ENCODE measurements at regions not wholly inside any gene's neighbourhood (a gene's known extent, or its start where the extent isn't known, plus 50 kb on each side); places are given as distances from the start of the nearest gene placed in this dataset.
"Not testable (repeated sequence)": the region's sequence is repeated elsewhere in the genome, so short reads cannot be mapped to it uniquely, and the experiment has no call there.

DNA sequence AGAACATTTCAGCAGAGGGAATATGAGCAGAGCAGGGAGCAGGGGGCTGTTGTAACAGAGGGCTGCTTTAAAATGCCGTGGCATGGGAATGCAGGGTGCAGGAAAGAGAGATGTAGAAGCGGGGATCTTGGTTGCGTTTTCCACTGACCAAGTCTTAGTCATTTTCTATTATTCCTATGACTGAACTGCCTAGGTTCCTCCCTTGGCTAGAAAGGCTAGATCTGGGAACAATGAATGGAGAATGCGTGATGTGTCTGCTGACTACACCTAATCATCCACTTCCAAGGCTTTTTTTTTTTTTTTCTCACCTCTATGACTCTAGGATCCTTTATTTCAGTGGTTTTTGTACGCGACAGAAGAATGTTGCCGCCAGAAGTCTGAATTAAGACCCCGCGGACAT is 607.4 kb upstream of the TBL1XR1 start:
- no peak for DNase-seq

DNA sequence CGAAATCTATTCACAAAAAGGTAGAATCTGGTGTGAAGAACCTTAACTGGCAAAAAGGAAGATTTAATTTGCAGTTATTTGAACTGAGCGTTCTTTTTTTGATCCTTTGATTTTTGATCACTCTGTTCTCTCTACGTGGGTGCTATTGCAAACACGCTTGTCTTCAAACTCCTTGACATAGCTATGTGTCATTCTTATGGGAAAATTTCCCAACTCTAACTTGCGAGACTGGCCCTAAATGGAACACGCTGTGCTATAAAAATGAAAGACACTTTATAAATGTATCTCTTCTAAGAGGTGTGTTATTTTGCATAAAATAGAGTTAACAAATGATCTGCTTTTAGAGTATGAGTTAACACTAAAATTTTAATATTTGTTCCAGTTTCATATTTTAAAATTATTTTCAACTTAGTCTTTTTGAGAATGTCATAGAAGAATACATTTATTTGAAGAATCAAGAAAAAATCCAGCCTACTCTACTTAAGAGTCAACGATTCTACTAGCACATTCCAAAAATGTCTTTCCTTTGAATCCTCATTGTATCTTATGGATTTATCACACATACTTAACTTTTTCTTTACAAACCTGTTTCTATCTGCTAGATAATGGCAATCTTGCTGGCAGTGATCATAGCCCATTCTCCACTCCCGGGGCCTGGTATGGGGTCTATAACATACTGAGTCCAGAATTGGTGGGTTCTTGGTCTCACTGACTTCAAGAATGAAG is 610.0 kb upstream of the TBL1XR1 start:
- DNase-seq, result no peak

GRCh38 chr3:177808928-177809478 is 611.7 kb upstream of the TBL1XR1 start:
- DNase-seq, result not testable (repeated sequence)

DNA sequence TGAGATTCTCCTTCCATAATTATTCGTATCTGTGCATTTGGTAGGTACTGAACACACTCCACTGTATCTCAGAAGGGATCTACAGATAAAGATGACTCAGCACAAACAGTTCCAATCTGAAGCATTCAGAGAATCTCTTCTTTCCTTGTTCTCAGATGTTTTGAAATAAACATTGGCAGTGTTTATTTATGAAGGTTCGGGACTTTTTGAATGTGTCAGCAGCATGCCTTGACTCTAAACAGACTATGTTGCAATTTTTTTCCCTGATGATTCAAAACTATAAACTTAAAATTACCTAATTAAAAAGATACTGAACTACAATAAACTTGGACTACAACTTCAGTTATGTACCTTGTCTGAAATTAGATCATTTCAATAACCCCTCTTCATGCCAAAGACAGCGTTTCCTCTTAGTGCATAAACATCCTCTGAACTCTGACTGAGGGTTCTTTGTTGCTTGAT is 612.9 kb upstream of the TBL1XR1 start:
- DNase-seq, result no peak

- no peak for DNase-seq
Observed at GRCh38 chr3:177811112-177811511, 613.8 kb upstream of the TBL1XR1 start.

- no peak for DNase-seq
Observed at GRCh38 chr3:177811835-177812234, 614.6 kb upstream of the TBL1XR1 start.

GRCh38 chr3:177812492-177812891 is 615.2 kb upstream of the TBL1XR1 start:
- no peak for DNase-seq

- DNase-seq, result peak; percentile 85
Observed at GRCh38 chr3:177813322-177813721, 616.0 kb upstream of the TBL1XR1 start.

- no peak for DNase-seq
Observed at GRCh38 chr3:177816667-177817208, 619.5 kb upstream of the TBL1XR1 start.

GRCh38 chr3:177817751-177818150 is 620.5 kb upstream of the TBL1XR1 start:
- no peak for DNase-seq

DNA sequence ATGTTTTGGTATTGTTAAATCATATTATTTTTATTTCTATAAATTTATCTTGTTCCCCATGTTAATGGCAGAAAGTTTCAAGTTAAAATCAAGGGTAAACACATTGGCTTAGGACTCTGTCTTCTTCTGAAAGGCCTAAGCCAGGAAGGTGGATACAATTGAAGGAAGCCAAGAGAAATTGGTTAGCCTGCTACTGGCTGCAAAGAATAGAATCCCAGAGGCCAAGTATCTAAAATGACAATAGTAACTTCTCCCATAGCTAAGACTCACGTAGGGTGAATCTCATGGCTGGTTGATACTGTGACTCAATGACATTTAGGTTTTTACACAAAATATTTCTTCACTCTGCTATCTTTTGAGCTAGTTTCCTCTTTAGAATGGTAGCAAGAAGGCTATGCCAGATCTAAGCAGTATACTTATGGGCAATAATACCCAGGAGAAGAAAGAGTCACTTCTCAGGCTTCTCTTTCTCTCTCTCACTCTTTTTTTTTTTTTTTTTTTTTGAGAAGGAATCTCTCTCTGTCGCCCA is 621.5 kb upstream of the TBL1XR1 start:
- no peak for DNase-seq

DNA sequence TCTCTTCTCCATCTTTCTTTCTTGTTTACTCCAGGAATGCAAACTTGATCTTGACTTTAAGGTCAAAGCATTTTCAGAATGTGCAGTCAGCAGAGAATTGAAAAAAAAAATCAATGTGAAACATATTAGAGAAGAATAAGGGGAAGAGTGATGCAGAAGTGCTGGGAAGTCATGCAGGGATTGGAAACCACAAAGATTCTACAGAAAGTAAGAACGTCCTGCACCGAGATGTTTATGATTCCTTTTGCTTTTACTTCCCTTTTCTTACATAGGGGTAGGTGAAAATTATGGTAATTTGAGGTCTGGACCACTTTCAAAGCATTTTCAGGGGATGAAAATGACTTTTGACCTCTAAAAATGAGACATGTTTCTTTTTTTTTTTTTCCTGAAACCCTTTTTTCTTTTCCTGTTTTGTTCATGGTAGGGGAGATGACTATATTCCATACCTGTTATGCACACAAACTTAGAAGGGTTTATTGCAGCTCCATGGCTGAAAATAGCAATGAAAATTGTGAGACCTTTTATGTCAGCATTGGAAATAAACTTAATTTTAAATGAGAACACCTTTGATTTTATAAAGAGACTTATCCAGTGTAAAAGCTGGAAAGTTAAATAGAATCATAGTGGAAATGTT is 623.5 kb upstream of the TBL1XR1 start:
- no peak for DNase-seq

- no peak for DNase-seq
Observed at GRCh38 chr3:177822681-177823096, 625.4 kb upstream of the TBL1XR1 start.

DNA sequence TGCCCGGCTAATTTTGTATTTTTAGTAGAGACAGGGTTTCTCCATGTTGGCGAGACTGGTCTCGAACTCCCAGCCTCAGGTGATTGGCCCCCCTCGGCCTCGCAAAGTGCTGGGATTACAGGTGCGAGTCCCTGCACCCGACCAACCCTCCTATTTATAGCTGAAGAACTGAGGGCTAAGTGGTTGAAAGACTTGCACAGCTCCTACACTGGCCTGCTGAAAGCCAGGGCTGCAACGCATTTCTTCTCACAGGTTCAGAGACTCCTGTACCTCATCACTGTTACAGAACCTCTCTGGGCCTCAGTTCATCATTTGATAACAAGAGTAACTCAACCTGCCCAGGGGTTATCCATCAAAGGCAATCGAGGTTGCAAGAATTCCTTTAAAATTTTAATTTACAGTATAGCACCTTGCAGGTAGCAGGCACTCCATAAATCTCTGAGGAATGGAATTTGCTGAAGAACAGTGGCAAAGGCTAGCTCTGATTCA is 626.5 kb upstream of the TBL1XR1 start:
- DNase-seq, result no peak

DNA sequence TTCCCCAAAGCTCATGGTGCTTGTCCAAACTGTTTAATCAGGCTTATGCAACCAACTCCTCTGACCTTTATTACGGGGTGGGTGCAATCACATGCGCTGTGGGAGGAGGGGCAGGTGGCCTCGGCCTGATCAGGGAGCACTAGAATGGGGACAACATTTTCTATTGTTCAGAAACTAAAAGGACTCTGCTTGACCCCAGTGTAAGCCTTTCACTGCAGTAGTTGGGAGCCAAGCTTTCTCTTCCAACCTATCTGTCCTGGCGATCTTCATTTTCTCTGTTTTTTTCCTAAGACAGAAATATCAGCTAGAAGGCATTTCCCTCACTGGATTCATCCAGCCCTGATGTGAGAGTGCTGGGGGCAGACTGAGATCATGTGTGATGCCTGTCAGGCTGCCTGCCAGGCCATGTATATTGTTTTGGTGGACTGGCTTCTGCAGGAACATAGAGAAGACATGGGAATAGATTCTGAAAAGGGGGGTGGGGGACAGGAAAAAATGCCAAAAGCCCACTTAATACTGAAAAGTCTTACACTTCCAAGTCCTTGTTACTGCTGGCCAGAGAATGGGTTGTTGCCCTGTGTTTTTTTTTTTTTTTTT is 627.0 kb upstream of the TBL1XR1 start:
- DNase-seq, result no peak

DNA sequence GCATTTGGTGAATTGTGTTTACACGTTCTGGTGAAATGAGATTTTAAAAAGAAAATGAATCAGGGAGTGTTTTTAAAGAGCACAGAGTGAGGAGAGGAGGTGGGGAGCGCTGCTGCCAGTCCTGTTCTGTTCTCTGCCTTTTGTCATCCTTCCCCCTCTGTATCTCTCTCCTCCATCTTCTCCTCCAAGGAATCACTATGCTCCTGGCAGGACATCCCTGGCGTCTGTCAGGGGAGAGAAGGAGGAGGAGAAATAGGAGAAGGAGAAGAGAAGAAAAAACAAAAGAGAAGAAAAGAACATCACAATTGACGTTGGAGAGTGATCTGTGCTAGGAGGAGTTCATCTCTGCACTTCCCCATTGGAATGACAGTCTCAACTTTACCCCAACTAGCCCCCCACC is 627.6 kb upstream of the TBL1XR1 start:
- no peak for DNase-seq

- no peak for DNase-seq
Observed at GRCh38 chr3:177826253-177826652, 629.0 kb upstream of the TBL1XR1 start.

DNA sequence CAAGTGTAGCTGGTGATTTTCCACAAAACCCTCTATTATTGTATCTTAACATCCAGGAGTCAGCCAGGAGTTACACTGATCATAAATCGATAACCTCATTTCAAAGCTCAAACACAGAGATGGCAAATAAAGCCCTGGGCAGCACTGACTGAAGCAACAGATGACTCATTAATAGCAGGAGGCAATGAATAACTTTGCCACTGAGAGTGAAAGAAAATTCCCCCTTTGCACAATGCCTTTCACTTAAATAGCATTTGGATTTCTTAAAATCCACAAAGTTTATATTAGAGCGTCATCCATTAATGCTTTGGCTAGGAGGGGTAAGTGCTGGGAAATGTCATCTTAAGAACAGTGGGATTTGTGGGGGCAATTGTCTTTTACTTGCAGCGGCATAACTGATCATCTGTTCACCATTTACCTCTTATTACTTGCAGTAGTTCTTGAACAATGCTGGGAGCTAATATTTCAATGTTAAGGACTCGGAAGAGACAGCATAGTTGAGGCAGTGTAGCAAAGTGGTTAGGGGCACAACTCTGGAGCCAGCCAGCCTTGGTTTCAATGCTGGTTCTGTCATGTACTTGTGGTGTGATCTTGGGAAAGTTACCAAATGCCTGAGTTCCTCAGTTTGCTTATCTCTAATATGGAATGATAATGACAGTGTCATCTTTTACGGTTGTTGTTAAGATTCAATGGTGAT is 630.4 kb upstream of the TBL1XR1 start:
- no peak for DNase-seq

GRCh38 chr3:177828208-177828565 is 630.9 kb upstream of the TBL1XR1 start:
- DNase-seq, result no peak

- DNase-seq, result peak; percentile 76
Observed at GRCh38 chr3:177830411-177830849, 633.1 kb upstream of the TBL1XR1 start.

DNA sequence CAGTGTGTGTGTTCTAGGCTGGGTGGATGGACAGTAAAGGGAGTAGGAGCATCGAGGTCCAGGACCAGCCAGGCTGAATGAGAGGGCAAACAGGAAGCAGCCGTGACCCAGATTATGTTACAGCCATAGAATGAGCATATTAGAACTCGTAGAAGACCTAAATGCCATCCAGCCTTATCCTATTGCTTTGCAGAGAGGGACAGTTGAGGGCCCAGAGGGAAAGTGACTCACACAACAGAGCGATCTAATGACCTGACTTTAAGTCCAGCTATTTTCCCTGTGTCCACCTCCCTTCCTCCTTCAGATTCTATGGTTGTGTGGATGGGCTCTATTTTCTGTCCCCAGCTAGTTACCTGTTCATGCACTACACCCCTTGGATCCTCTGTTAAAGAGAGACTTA is 634.1 kb upstream of the TBL1XR1 start:
- DNase-seq, result no peak

DNA sequence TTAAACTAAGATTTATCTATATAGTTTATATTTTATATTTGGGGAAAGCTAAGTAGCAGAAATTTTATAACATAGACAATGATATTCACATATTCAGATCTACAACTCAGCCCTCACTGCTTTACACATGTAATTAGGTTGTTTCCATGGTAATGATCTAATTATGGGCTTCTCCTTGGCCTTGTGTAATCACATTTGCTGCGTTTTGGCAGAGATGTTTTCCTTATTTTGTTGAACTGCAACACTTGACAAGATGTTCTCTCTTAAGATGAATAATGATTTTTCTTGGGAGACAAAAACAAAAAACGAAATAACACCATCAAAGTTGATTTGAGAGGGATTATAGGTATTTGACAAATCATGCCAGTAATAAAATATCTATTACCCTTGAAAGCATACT is 635.6 kb upstream of the TBL1XR1 start:
- DNase-seq, result peak; percentile 13

GRCh38 chr3:177833332-177833731 is 636.0 kb upstream of the TBL1XR1 start:
- peak; percentile 80 for DNase-seq

Data from NCI-H2029 (cell line).